ENCODE measurements at regions not wholly inside any gene's neighbourhood (a gene's known extent, or its start where the extent isn't known, plus 50 kb on each side); places are given as distances from the start of the nearest gene placed in this dataset.

DNA sequence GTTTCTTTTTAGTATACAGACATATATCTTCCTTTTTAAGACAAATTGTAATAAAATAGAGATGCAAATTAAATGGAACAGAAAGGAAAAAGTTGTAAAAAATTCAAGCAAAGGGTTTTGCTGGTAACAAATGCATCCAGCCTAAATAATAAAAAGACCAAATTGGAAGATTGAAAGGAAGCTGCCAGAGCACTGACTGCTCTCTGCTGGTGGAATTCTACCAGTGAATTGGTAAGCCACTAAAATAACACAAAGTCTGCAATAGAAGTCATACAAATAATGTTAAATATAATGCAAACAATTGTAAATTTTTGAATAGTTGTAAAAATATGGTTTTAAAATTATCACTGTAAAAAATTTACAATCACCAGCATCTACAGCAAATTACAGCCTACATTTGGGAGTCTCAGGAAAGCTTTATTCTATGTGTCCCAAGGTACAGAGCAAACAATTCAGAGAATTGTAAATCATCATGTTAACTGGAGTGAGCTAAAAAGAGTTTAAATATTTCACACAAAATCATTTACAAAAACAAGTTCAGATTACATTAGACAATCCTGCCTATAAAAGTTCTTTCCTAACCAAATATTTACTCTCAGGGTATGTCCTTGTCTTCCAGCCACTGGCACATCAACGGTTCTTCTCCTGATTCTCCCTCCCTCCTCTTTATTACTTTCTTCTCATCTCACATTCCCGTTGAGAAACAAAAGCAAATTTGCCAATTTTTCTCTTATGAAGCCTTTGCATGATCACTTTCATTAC is 1322.5 kb downstream of the PCDH7 start:
- DNase-seq (ENCODE audit: low spot score): no peak

DNA sequence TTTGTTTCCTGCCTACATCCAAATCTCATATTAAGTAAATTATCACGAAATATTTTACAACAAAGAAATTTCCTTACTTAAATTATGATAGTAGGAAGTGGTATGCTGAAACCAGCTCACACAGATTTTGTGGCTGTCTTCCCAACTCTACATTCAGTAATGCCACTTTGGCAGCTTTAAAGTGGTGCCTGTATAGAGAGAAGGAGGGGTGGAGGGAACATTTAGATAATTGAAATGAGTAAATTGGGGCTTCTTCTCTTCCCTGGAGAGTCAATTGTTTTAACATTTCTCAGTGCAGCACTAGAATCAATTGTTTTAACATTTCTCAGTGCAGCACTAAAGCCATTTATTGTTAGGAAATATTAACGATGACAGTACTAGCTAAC is 1323.1 kb downstream of the PCDH7 start:
- no peak for DNase-seq (ENCODE audit: low spot score)

DNA sequence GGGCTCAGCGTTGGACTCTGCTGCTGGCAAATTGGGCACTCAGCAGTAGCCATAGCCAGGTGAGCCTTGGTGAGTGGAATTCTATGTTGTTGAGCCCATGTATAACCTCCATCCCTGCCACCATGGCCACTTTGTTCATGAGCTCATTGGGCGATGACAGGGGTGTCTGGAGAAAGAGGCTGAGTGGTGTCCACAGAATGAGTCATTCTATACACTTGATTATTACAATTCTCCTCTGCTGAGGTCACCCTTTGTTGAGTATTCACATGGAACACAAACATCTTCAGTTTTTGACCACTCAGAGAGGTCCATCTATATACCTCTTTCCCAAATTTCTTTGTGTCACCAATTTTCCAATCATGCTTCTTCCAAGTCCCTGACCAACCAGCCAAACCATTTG is 1341.7 kb downstream of the PCDH7 start:
- no peak for DNase-seq (ENCODE audit: low spot score)

DNA sequence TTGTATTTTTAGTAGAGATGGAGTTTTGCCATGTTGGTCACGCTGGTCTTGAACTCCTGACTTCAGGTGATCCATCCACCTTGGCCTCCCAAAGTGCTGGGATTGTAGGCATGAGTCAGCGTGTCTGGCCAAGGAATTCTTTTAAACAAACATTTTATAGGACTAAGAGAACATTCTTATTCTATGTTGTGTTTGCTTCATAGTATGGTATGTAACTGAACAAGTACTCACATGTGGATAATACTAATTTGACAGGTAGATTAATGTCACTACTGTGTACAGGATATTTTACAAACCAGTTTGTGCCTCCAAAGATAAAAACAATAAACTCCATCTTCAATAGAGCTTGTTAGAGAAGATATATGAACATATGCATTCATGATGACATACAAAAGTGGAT is 1353.4 kb downstream of the PCDH7 start:
- no peak for DNase-seq (ENCODE audit: low spot score)

DNA sequence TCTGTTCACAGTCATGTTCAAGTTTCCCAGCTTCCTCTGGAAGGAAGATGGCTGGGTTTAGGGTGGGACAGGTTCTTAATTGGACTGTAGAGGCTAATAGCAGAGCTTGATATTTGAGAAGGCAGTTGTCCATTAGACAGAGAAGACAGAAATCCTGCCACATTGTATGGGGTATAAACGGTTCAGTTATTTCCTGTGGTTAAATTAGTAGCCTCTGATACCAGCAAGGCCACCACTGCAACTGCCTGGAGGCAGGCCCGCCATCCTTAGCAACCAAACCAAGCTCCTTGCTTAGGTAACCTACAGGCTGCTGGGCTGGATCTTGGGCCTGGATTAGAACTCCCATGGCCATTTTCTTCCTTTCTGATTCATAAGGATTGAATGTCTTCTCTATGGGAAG is 1367.0 kb downstream of the PCDH7 start:
- no peak for DNase-seq (ENCODE audit: low spot score)

DNA sequence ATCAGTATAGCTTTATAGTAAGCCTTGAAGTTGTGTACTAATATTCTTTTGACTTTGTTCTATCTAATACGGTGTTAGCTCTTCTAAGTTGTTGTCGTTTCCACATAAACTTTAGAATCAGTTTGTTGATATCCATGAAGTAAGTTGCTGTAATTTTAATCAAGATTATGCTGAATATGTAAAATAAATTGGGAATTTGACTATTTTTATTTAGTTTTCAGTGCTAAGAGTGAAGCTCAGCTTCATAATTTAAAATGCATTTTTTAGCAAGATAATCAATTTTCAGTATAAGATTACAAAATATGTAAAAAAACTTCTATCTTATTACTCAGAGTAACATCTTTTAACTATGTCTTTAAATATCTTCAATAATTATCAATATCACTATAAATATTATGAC is 1374.8 kb downstream of the PCDH7 start:
- DNase-seq (ENCODE audit: low spot score): no peak

DNA sequence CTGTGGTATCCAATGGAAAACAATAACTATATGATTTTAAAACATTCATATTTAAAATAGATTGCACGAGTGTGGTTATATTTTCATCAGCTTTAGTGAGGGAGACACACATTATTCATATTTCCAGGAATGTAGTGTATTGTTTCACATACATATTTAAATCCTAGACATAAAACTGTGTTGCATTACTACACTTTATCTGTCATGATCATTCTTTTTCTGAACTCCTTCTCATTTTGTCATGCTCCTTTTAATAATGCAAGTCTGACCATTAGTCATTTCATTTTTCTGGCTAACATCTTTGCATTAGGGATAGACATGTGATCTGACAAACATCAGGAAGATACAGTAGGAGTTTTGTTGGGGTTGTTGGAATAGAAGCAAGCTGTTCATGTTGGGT is 1382.7 kb downstream of the PCDH7 start:
- DNase-seq (ENCODE audit: low spot score): no peak

DNA sequence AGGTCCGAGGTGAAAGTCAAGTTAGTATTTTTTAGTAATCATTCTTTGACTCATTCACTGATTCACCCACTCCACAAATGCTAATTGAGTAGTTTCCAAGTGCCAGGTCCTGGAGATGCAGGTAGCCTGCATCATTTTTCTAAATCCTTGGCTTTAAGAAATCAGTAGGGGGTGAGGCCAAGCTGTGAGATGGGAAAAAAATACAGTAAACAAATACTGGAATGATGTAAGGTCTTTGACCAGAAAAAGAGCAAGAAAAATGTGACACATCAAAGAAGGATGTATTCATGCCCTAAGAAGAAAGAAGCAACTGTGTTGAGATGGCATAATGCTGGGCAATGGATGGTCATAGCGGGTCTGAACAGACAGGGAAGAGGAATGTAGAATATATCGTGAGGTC is 1386.6 kb downstream of the PCDH7 start:
- no peak for DNase-seq (ENCODE audit: low spot score)

DNA sequence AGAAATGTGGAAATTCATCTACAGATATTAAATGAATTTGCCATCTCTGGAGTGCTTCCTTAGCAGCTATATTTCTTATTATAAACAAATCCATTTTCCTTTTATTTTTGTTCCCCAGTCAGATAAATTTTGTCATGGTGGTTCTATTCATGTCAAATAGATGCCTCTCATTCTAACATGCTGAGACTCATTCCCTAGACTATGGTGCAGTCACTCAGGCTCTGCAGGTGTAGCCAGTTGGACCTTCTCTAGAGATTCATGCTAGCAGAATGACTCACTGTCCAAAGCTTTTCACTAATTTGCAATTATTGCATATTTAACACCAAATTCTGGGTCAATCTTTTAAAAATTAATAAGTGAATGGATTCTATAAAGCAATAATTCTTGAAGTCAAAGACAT is 1392.7 kb downstream of the PCDH7 start:
- DNase-seq (ENCODE audit: low spot score): no peak

DNA sequence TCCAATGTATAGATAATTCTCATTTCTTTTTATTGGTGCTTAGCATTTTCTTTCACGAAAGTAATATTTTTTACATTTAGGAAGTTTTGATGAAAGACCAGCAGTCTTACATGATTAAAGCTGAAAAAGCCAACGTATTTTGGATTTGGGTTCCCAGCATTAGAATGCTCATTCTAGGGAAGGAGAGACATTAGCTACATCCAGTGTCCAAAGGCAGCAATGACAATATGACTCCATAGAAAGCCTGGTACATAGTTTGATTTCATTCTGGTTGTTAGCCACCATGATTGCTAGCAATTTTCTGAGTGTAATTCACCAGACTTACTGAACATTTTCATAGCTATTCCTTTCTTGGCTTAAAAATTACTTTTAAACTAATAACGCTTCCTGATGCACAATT is 1397.5 kb downstream of the PCDH7 start:
- no peak for DNase-seq (ENCODE audit: low spot score)

DNA sequence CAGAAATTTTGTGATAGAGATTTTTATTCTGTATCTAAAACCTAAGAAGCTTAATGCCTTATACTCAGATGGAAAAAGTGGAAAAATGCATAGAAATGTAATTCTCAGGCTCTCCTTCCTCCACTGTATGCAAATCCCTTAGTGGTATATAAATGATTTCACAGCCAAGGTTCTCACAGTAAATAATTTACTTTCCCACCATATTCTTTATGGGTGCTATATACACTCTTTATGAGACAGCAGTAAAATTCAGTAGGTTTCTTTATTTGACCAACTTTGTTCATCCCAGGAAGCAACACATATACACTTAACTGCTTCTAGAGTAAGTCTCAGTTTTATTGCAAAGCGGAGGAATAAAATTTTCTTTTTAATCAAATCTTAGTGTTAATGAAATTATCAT is 1399.7 kb downstream of the PCDH7 start:
- DNase-seq (ENCODE audit: low spot score): no peak

DNA sequence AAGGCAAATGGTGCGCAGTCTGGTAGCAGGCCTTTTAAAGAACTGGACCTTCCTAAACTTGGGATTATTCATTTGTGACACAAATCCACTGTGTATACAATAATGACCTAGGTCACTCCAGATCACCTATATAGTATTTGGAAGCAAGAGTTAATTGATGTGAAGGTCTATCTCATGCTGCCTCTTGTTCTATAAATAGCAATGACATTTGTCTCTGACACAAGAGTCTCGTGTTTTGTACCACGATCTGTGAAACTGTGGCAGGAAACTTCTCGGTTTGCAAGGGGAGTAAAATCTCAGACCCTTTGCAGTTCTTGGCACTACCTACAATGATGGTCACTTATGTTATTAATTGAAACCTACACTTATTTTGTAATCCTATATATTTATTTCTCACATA is 1408.4 kb downstream of the PCDH7 start:
- DNase-seq (ENCODE audit: low spot score): no peak

DNA sequence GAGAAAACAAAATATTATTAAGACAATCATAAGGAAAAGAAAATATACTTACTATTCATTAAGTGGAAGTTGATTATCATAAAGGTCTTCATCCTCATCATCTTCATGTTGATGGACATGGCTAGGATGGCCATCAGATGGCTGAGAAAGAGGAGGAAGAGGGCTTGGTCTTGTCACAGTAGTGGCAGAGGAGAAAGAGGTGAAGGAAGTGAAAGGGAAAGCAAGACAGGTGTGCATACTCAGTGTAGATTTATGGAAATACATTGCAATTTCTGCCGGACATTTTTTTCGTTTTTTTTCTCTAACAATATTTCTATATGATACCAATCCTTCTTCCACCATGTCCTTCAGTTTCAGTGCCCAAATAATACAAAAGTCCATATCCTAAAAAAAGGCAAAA is 1409.8 kb downstream of the PCDH7 start:
- no peak for DNase-seq (ENCODE audit: low spot score)

DNA sequence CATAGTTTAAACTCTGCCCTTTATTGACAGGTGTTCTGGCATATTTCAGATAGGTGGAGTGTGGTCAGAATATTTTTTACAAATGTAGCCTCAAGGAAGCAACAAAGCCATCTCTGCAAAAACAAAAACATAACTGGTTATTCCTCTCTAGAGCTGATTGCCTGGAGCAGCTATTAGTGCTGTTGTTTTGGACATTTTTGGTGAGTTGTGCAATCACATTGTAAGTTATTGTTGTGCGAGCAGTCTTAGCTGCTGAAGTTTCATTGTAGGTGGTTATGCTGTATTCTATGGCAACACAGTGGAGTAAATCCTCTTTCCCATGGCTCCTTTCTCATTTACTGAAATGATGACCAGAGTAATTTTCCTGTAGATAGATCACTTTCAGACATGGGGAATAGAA is 1413.0 kb downstream of the PCDH7 start:
- DNase-seq (ENCODE audit: low spot score): no peak

DNA sequence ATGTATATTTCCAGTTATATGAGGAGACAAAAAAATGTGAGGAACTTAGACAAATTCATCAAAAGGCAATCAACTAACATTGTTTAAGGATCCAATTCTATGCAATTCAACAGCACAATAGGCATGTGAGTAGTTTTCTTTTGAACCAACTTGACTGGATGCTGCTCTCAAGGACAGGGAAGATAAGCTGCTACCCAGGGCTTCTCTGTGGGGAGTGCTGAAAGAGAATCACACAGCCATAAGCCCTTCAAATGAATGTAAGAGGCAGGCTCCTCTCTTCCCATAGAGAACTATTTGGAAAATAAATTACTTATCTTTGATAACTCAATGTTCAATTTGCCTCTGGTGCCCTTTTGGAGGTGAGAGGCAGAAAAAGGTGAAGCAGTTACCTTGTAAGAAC is 1413.6 kb downstream of the PCDH7 start:
- no peak for DNase-seq (ENCODE audit: low spot score)

DNA sequence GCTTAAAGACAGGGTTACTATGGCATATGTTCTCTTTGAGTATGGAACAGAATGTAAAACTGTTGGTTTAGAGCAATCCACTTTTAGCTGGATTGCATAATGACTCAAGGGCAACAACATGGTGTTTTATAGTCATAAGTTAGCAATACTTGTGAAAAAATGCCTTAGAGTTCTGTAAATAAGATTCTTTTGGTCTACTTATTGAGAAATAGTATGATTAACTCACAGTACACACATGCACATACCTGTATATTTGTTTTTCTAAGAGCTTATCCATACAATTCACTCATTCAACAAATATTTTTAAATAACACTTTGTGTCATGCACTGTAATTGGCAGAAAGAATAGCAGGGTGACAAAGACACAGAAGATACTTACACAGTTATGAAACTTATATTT is 1415.5 kb downstream of the PCDH7 start:
- no peak for DNase-seq (ENCODE audit: low spot score)

DNA sequence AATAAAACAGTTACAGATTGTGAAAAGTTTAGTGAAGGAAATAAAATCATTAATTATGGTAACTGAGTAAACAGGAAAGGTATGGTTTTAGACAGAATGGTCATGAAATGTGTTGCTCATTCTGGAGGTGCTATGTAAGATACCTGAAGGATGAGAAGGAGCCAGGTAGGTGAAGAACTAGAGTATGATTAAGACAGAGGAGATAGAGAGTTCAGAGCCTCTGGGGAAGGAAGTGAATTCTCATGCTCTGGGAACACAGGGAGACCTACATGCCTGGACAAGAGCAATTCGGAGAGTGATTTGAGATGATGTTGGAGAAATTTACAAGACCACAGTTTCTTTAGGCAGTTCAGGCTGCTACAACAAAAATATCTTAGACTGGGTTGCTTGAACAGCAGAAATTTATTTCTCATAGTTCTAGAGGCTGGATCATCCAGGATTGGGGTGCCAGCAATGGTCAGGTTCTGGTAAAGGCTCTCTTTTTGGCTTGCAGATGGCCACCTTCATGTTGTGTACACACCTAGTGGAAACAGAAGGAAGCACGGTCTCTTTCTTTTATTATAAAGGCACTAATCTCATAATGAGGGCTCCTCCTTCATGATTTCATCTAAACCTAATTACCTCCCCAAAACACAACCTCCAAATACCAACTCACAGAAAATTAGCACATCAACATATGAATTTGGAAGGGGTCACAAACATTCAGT is 1416.1 kb downstream of the PCDH7 start:
- DNase-seq (ENCODE audit: low spot score): no peak

DNA sequence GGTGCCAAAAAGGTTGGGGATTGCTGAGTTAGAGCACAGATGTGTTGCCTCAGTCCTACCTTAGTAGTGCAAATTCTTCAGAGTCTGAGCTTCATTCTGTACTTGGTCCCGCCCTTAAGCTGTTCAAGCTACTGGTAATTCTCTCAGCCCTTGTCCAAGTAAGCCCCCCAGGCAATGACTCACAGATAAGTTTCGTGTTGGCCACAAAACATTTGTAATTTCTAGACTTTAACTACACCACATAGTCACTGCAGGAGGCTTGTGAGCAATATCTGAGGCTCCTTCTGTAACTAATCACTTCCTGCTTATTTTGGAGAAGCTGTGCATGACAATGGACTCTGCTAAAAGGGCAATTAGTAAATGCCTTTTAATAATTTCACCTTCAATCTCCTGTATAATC is 1420.5 kb downstream of the PCDH7 start:
- no peak for DNase-seq (ENCODE audit: low spot score)

DNA sequence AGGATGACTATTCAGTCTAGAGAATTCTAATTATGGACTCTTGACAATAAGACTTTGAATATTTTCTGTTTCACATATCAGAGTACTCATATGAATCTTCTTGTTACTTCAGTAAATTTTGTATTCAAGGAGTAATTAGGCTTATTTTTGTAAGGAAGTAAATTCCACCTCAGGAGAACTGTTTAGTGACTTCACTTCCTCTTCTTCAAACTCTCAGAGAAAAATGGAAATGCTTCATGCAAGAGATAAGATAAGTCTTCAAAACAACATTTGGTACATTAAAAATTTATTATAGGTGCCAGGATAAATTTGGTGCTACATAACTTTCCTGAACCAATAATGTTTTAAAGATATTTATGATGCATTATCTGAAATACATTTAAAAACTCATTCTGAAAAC is 1421.9 kb downstream of the PCDH7 start:
- no peak for DNase-seq (ENCODE audit: low spot score)

DNA sequence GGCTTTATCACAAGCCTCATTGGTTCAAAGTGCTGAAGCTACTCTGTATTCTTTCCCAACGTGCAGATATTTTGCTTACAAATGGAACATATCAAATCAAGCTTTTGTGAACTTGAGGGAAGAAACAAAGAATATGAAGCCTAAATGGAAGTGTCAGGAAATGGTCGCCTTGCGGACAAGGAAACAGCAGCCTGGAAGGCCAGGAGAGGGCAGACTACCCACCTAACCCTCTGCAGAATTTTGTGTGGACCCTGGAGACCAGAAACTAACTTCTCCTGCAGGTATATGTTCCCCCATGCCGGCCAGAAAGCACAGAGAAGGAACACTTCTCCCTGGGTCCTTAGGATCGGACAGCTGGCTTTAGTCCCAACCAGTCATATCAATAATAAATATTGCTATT is 1425.8 kb downstream of the PCDH7 start:
- no peak for DNase-seq (ENCODE audit: low spot score)

DNA sequence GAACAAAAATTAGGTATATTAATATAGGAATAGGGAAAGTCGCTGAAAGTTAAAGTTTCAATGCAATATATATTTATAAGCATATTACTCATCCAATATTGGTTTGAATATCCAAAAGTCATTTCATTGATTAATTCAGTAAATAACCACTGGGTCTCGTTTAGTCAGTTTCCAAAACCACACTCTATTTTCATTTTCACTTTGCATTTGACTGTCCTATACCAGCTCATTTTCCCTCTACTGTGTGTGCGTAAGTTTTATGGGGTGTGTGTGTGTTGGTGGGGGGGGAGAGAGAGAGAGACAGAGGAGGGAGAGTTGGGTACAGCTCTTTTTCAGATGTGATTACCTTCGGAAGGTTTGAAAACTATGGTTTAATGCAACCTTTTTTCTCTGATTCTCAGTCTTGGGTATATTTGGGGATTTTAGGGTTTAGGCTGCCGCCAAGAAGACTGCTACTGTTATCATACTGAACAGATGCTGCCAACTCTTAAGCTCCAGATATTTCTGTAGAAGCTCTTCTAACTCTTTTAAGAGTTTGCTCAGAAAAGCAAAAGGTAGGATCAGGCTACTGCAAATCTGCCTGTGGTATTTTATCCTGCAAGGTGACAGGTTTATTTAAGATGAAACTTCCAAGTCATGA is 1427.4 kb downstream of the PCDH7 start:
- DNase-seq (ENCODE audit: low spot score): no peak

DNA sequence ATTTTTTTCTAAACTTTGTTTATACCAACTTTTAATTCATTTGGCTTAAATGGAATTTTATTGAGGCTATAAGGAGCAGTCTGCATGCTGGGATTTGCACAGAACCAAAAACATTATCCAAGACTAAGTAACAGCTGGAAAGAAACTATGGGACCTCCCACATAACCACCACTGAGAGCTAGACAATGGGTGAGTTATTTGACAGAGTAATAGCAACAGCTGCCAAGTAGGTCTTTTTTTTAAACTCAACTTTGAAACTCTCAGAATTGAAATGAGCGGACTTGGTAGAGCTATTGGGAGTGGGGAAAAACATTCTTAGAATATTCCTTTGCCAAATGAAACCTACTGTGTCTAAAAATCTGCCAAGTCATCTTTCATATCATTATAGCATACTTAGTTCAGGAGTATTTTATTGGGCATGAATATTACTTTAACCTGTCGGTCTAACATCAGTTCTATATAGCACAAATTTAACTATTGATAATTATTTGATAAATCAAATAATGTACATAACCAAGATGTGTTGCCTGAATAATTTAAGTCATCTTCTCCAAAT is 1428.0 kb downstream of the PCDH7 start:
- DNase-seq (ENCODE audit: low spot score): no peak

DNA sequence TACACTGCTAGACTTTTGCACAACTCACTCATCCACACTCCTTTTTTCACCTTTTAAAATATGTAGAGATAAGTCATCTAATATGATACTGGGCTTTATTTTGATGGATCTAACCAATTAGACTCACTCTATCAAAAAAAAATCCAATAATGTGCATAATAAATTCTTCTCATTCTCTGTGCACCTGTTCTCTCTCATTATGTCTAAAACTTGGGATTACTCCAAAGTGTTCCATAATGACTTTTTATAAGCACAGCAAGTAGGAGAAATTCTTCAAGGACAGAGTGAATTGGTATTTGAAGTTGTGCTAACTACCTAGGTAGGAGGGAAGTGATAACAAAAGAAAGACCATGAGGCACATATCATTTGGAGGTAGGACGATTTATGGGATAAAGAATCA is 1438.8 kb downstream of the PCDH7 start:
- DNase-seq (ENCODE audit: low spot score): no peak
